GM13976 (cell line): ENCODE measurements at regions not wholly inside any gene's neighbourhood (a gene's known extent, or its start where the extent isn't known, plus 50 kb on each side); places are given as distances from the start of the nearest gene placed in this dataset.

Source experiments
- DNase-seq: peaks from one replicate; pipeline ENCODE4 v3.0.0; 2012; ENCODE audit warnings: low spot score
- in situ Hi-C: fragments of 300-500 bp; cut with MboI; formaldehyde crosslinking; loops from one replicate; pipeline ENCODE4 v1.12.0; 2022; ENCODE audit warnings: low sequenced_read_pairs, mixed read lengths, inconsistent platforms; ENCODE audit not compliant: unreplicated experiment
- TF ChIP-seq, protein P1 (sequence below): IDR thresholded peaks from 2 replicates; pipeline ENCODE4 v1.5.1; 2012; ENCODE audit warnings: borderline replicate concordance, mild to moderate bottlenecking; ENCODE audit not compliant: insufficient read depth; ENCODE audit errors: extremely low read depth, missing control alignments, control extremely low read depth

DNA sequence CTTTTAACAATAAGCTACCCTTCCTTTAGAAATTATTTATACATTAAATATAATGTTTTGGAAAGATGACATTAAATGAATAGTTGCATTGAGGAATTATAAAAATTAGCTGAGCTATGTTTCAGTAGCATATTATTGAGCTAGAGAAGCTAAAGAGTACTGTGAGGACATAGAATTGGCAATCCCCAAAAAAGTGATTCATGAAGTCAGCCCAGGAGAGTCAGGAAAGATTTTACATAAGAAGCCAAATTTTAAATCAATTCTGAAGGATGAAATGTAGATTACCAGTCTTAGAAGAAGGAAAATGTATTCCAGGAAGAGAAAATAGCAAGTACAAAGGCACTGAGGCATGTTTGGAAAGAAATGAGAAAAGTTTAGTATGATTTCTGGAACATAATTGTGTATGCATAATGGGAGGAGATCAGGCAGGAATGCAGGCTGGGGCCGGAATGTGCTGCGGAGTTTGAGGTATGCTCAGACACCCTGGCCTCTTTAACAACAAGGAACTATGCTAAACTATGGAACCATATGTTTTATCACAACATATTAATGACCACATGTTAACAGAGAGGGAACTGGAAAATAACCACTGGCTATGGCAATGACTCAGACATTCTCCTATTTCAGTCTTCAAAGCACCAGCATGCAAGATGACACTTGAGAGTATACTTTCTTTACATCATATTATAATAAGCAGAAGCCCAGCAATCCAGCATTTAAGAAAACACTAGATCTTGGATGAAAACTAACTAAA, 103.3 kb upstream of the COL8A1 start:
- DNase-seq, result no peak
- in situ Hi-C loops, result no loop called here
- TF ChIP-seq, protein P1, sequence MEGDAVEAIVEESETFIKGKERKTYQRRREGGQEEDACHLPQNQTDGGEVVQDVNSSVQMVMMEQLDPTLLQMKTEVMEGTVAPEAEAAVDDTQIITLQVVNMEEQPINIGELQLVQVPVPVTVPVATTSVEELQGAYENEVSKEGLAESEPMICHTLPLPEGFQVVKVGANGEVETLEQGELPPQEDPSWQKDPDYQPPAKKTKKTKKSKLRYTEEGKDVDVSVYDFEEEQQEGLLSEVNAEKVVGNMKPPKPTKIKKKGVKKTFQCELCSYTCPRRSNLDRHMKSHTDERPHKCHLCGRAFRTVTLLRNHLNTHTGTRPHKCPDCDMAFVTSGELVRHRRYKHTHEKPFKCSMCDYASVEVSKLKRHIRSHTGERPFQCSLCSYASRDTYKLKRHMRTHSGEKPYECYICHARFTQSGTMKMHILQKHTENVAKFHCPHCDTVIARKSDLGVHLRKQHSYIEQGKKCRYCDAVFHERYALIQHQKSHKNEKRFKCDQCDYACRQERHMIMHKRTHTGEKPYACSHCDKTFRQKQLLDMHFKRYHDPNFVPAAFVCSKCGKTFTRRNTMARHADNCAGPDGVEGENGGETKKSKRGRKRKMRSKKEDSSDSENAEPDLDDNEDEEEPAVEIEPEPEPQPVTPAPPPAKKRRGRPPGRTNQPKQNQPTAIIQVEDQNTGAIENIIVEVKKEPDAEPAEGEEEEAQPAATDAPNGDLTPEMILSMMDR, result no peak

DNA sequence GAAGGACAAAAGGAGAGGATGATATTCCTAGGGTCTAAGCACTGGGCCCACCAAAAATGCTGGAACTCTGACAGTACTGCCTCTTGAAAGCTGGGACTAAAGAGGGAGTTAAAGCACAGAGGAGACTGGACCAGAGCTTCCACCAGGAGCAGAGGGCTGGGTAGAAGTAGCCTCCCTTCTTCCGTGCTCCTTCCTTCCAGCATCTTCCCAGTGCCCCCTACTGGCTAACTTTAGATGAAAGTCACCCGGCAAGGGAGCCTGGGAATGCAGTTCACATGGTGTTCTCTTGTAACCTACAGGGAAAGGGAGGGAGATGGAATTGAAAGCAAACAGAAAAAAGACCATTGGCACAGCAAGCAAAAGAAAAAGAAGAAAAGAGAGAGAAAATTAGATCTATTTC, 106.1 kb upstream of the COL8A1 start:
- DNase-seq, result peak; percentile 20
- TF ChIP-seq, protein P1, result peak; percentile 60
- in situ Hi-C loops, result no loop called here

DNA sequence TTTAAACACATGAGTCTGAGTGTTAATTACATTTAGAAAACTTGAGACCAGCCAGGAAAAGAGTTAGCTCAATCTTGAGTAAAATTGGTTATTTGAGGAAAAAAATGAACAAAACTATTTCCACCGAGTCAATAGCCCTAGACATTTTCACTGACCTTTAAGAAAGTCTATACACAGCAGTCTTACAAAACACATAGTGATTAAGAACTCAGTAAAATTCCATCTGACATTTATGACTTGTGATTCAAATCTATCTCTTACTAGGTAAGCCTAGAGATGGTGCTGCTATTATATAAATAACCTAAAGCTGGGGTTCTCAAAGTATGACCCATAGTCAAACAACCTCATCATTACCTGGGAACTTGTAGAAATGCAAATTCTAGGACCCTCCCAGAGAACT, 109.1 kb upstream of the COL8A1 start:
- DNase-seq, result no peak
- in situ Hi-C loops, result no loop called here

DNA sequence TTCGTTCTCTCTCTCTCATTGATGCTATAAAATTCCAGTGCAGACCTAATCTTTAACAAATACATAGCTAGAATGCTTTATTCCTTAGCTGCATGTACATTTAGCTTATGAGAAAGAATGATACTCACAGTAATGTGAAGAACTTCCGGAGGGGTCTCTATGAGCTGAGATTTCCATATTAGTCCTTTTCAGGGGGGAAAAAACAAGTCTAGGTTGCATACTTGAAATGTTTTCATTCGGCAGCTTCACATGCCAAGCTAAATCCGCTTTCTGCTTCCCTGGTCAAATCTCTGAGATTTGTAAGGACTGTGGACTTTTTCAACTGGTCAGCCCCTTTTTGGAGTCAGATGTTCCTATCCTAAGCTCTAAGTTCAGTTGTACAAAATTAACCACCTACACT, 111.5 kb upstream of the COL8A1 start:
- in situ Hi-C loops, result no loop called here
- no peak for DNase-seq
- TF ChIP-seq, protein P1, result no peak

More for the DNA sequence above, 109.1 kb upstream of the COL8A1 start:
- TF ChIP-seq, protein P1, result no peak

DNA sequence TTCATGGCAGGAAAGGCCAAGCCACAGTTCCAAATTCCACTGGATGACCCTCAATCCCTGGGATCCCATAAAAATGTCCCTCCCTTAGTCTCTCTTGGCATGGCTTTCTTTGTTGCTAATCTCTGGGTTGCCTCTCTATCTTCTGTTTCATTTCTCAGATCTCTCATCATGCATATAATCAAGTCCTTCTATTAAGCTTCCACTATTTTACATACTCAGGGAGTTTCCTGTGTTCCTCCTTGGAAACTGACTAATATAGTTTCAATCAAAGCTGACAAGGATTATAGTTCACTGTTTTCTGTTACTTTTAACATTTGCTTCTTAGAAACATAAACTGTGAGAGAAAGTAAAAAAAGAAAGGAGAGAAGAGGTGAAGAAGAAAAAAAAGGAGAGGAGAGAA, 113.8 kb upstream of the COL8A1 start:
- no peak for DNase-seq
- TF ChIP-seq, protein P1, result no peak
- in situ Hi-C loops, result no loop called here

DNA sequence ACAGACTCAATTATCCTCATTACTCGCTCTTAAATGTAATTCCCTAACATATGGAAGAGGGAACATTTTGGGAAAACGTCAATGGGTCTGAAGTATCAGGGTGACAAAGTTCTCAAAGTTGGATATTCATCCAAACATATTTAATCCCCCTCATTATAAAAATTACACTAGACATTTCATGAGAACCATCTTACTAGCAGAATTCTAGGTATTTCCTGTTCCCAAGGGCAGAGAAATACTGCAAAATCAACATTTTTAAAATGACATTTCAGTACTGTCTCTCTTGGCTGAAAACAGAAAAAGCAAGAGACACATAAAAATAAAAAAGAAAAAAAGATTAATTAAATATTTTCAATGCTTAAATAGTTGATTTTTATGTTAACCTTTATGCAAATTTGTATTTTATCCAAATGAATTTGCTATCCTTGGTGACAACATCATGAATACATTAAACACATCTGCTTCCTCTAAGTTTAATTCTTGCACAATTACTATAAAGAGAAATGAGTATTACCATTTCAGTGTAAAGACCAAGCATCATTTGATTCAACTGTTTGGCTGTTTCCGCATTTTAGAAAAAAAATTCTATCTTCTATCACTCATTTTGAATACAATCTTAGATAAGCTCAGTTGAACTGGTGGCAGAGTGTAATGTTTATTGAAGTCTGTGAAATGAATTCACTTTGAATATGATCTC, 114.8 kb upstream of the COL8A1 start:
- no peak for DNase-seq
- in situ Hi-C loops, result no loop called here
- TF ChIP-seq, protein P1, result no peak

DNA sequence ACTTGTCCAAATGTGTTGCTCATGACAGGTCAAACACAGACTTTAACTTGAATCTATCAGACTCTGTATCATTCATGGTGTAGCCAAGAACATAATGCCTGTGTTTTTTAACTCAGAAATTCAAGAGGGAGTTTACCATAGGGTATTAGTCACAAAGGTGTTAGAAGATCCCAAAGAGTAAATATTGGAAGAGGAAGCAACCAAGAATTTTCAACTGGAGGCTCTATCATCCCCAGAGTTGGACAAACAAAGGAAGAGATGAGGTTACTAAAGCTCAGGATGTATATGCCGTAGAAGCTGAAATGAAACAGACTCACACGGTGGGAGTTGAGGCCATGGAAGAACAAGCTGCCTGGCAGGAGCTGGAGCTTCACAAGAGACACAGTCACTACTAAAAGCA, 116.2 kb upstream of the COL8A1 start:
- DNase-seq, result no peak
- TF ChIP-seq, protein P1, result no peak
- in situ Hi-C loops, result no loop called here
